Endothelial cell of umbilical vein (primary cell): ENCODE measurements at regions not wholly inside any gene's neighbourhood (a gene's known extent, or its start where the extent isn't known, plus 50 kb on each side); places are given as distances from the start of the nearest gene placed in this dataset.

Experiments used
- BruUV-seq: library from RNA; stranded (reverse); fragments of 400-500 nt; replicated peaks from 2 replicates; lab custom pipeline; 2021; lab: Mats Ljungman, UMichigan
- CTCF ChIA-PET: fragments of 300-600, 350-600 bp; sonication (Branson Sonifier 250); formaldehyde crosslinking; loops from one replicate; lab custom pipeline; 2021; ENCODE audit warnings: antibody characterized with exemption, inconsistent platforms; lab: Charles Lee
- POLR2A ChIA-PET: fragments of 300-600, 350-600 bp; sonication (Branson Sonifier 250); formaldehyde crosslinking; loops from one replicate; lab custom pipeline; 2021; ENCODE audit warnings: antibody characterized with exemption, inconsistent platforms; lab: Charles Lee
- DNase-seq: peaks from one replicate; pipeline ENCODE4 v3.0.0-alpha.2; 2011; ENCODE audit warnings: low read depth, low spot score
- FAIRE-seq: peaks from 2 replicates; lab custom pipeline; 2011; peaks lifted over from hg19 to GRCh38; lab: Jason Lieb, UNC
- H2AFZ ChIP-seq: 2 replicates; pipeline ENCODE4 v1.6.0; 2012; ENCODE audit warnings: low read depth, low read length, control low read depth, inconsistent platforms
- H3K27ac ChIP-seq: 2 replicates; pipeline ENCODE4 v1.5.1; 2011; ENCODE audit warnings: low read depth, mild to moderate bottlenecking, control low read depth, low read length, moderate library complexity; ENCODE audit not compliant: insufficient read depth
- H3K27me3 ChIP-seq, 2 experiments: 2 replicates each; pipeline versions ENCODE4 v1.6.0 to v1.6.1; 2011; ENCODE audit warnings: low read length in 2 of 2, mixed read lengths in 1 of 2; ENCODE audit not compliant: control insufficient read depth in 2 of 2, insufficient read depth in 2 of 2
- H3K36me3 ChIP-seq, 2 experiments: 2 replicates in 1 of 2; 3 replicates in 1 of 2; pipeline ENCODE4 v1.5.1; 2011; ENCODE audit warnings: low read length in 2 of 2, mild to moderate bottlenecking in 1 of 2, moderate library complexity in 1 of 2; ENCODE audit not compliant: control insufficient read depth in 2 of 2, insufficient read depth in 2 of 2; ENCODE audit errors: extremely low read depth in 1 of 2
- H3K4me1 ChIP-seq: 3 replicates; pipeline ENCODE4 v1.5.1; 2011; ENCODE audit warnings: mild to moderate bottlenecking, low read length; ENCODE audit not compliant: control insufficient read depth, insufficient read depth; ENCODE audit errors: extremely low read depth
- H3K4me2 ChIP-seq: 2 replicates; pipeline ENCODE4 v1.6.1; 2011; ENCODE audit warnings: low read length, control low read depth, mixed read lengths; ENCODE audit not compliant: insufficient read depth
- H3K4me3 ChIP-seq, 3 experiments: fragments of 200-600 bp in 1 of 3; sonication (generic), shearing (Covaris generic) in 1 of 3; replicated peaks in 1 of 3; 2 replicates each; pipeline ENCODE4 v1.5.1; 2011 to 2016; ENCODE audit warnings: control low read depth in 3 of 3, low read length in 3 of 3, mild to moderate bottlenecking in 2 of 3, inconsistent platforms in 1 of 3, low read depth in 1 of 3, moderate library complexity in 1 of 3; ENCODE audit not compliant: insufficient read depth in 1 of 3
- H3K79me2 ChIP-seq: 2 replicates; pipeline ENCODE4 v1.6.0; 2012; ENCODE audit warnings: low read length, inconsistent platforms; ENCODE audit not compliant: control insufficient read depth, insufficient read depth
- H3K9ac ChIP-seq: replicated peaks from 2 replicates; pipeline ENCODE3; 2011; ENCODE audit warnings: low read length, control low read depth; ENCODE audit not compliant: insufficient read depth; ENCODE audit errors: extremely low read depth
- H3K9me1 ChIP-seq: replicated peaks from 3 replicates; pipeline ENCODE4 v1.6.0; 2011; ENCODE audit warnings: mild to moderate bottlenecking, low read length; ENCODE audit not compliant: control insufficient read depth, insufficient read depth; ENCODE audit errors: extremely low read depth
- H3K9me3 ChIP-seq: replicated peaks from 2 replicates; pipeline ENCODE4 v1.5.1; 2012; ENCODE audit warnings: low read length, inconsistent platforms; ENCODE audit not compliant: control insufficient read depth, insufficient read depth
- H4K20me1 ChIP-seq: replicated peaks from 2 replicates; pipeline ENCODE3; 2011; ENCODE audit warnings: mild to moderate bottlenecking, low read length; ENCODE audit not compliant: control insufficient read depth, insufficient read depth; ENCODE audit errors: extremely low read depth
- CTCF ChIP-seq, 2 donors: IDR thresholded peaks; 1 replicate in 1 of 2; 2 replicates in 1 of 2; pipeline ENCODE4 v1.5.1; 2011; ENCODE audit warnings: low read length in 2 of 2, mild to moderate bottlenecking in 2 of 2, moderate library complexity in 2 of 2, control low read depth in 1 of 2, inconsistent platforms in 1 of 2, low read depth in 1 of 2; ENCODE audit not compliant: insufficient read depth in 1 of 2; ENCODE audit errors: extremely low read depth in 1 of 2
- EZH2 ChIP-seq: IDR thresholded peaks from 2 replicates; pipeline ENCODE4 v1.6.1; 2012; ENCODE audit warnings: borderline replicate concordance, low read depth, mild to moderate bottlenecking, moderate library complexity, low read length, inconsistent platforms; ENCODE audit not compliant: severe bottlenecking
- FOS ChIP-seq: IDR thresholded peaks from 2 replicates; pipeline ENCODE4 v1.6.1; 2011; ENCODE audit warnings: mild to moderate bottlenecking, low read length, moderate library complexity, borderline replicate concordance; ENCODE audit not compliant: insufficient read depth
- GATA2 ChIP-seq: IDR thresholded peaks from 2 replicates; pipeline ENCODE4 v1.7.0; 2011; ENCODE audit warnings: low read depth, mild to moderate bottlenecking, moderate library complexity, mixed read lengths, low read length; ENCODE audit not compliant: insufficient read length, insufficient read depth
- JUN ChIP-seq: IDR thresholded peaks from 2 replicates; pipeline ENCODE4 v1.6.1; 2011; ENCODE audit warnings: borderline replicate concordance, low read depth; ENCODE audit not compliant: insufficient read length, insufficient read depth
- MAX ChIP-seq: IDR thresholded peaks from 2 replicates; pipeline ENCODE4 v1.6.1; 2011; ENCODE audit not compliant: insufficient read depth, insufficient read length
- MYC ChIP-seq: IDR thresholded peaks from one replicate; pipeline ENCODE4 v1.6.1; 2011; ENCODE audit warnings: mild to moderate bottlenecking, low read depth, low read length
- POLR2A ChIP-seq: IDR thresholded peaks from 2 replicates; pipeline ENCODE4 v1.6.1; 2012; ENCODE audit warnings: low read depth, mild to moderate bottlenecking, control low read depth, low read length
- POLR2AphosphoS5 ChIP-seq: IDR thresholded peaks from 2 replicates; pipeline ENCODE4 v1.6.1; 2012; ENCODE audit warnings: low read depth, mild to moderate bottlenecking, control low read depth, low read length, moderate library complexity; ENCODE audit not compliant: insufficient read depth
- dilution Hi-C: fragments of 300-500 bp; cut with MboI; formaldehyde crosslinking; loops from one replicate; pipeline ENCODE4 v1.15.0; 2019; ENCODE audit warnings: low sequenced_read_pairs; ENCODE audit not compliant: extremely low pct_ligation_motif_present
- intact Hi-C: fragments of 100-400 bp; cut with micrococcal nuclease; formaldehyde crosslinking; loops from one replicate; pipeline ENCODE4 v1.10.0; 2022

- Histone ChIP-seq H3K79me2 (no peaks in the 10 kb centered on the region), H3K27me3 (no peaks in the 10 kb centered on the region), H3K9ac (no peak overlapping the region), H3K36me3 (no peaks in the 10 kb centered on the region), H3K4me2 (no peak overlapping the region), H3K9me1 (no peaks in the 10 kb centered on the region), H3K9me3 (no peaks in the 10 kb centered on the region), H2AFZ (no peak overlapping the region), H4K20me1 (no peaks in the 10 kb centered on the region), H3K27ac (no peak overlapping the region), H3K4me3 (no peak overlapping the region), H3K4me1 (no peaks in the 10 kb centered on the region)
- intact Hi-C loops = no loop called here
- BruUV-seq = no TSS peak
- FAIRE-seq = no peak
- no peak for DNase-seq
- POLR2A ChIA-PET = no interaction called here
- CTCF ChIA-PET = no interaction called here
- dilution Hi-C loops = no loop called here
- TF ChIP-seq MYC = no peak
- no peak for TF ChIP-seq GATA2
- TF ChIP-seq JUN = no peak
- TF ChIP-seq POLR2A = no peak
- no peak for TF ChIP-seq CTCF (IDR thresholded peaks at IDR 0.05; ENCODE audit: extremely low read depth in 1 of 2, insufficient read depth in 1 of 2, low read depth in 1 of 2, low read length in 2 of 2)
- no peak for TF ChIP-seq EZH2
- TF ChIP-seq MAX = no peak
- TF ChIP-seq POLR2AphosphoS5 = no peak
- no peak for TF ChIP-seq FOS
Observed at GRCh38 chr3:75327453-75327852, 336.7 kb upstream of the FRG2C start.
